SK-N-SH treated with all-trans-retinoic acid at 6 μM for 48 hours (cell line): ENCODE measurements at regions not wholly inside any gene's neighbourhood (a gene's known extent, or its start where the extent isn't known, plus 50 kb on each side); places are given as distances from the start of the nearest gene placed in this dataset.

Experiments
- CSDC2 ChIP-seq: fragments of 250-450 bp; sonication (Bioruptor Pico); IDR thresholded peaks from 2 replicates; pipeline ENCODE4 v1.5.0; 2020; ENCODE audit warnings: mild to moderate bottlenecking, moderate library complexity
- TCF4 ChIP-seq: fragments of 250-450 bp; sonication (Bioruptor Pico); IDR thresholded peaks from 2 replicates; pipeline ENCODE4 v1.8.0; 2021; ENCODE audit warnings: mild to moderate bottlenecking, moderate library complexity, borderline replicate concordance

DNA sequence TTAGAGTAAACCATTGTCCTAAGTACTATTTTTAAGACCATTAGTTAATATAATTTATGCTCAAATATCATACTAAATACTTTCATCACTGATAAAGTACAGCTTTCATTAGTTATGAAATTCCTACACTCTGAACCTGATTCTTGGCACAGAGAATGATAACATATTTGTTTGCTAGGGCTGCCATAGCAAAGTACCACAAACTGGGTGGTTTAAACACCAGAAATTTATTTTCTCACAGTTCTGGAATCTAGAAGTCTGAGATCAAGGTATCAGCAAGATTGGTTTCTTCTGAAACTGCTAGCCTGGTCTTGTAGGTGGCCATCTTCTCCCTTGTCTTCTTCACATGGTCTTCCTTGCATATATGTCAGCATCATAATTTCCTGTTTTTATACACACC, 608.4 kb downstream of the TLE1 start:
- TF ChIP-seq CSDC2 (CRISPR knock-in tag) = no peak
- no peak for TF ChIP-seq TCF4 (CRISPR knock-in tag)
